AG09309 (cell line): ENCODE measurements at regions not wholly inside any gene's neighbourhood (a gene's known extent, or its start where the extent isn't known, plus 50 kb on each side); places are given as distances from the start of the nearest gene placed in this dataset.

Experiments used
- DNase-seq: peaks from one replicate; pipeline ENCODE4 v3.0.0-alpha.2; 2010; ENCODE audit warnings: low read depth
- H3K4me3 ChIP-seq: 2 replicates; pipeline ENCODE4 v1.5.1; 2011; ENCODE audit warnings: mild to moderate bottlenecking, low read depth, low read length, moderate library complexity; ENCODE audit not compliant: control insufficient read depth
- CTCF ChIP-seq: IDR thresholded peaks from 2 replicates; pipeline ENCODE4 v1.5.1; 2011; ENCODE audit warnings: mild to moderate bottlenecking, low read depth, low read length, inconsistent platforms; ENCODE audit not compliant: insufficient read depth, control insufficient read depth; ENCODE audit errors: missing control alignments

- TF ChIP-seq CTCF = no peak
Observed at GRCh38 chr6:9890893-9891292, 524.0 kb downstream of the TFAP2A start.

GRCh38 chr6:9890469-9890868 is 524.4 kb downstream of the TFAP2A start:
- no peak for DNase-seq
- no peak overlapping the region for H3K4me3 ChIP-seq
- no peak for TF ChIP-seq CTCF

More at GRCh38 chr6:9890893-9891292, 524.0 kb downstream of the TFAP2A start:
- no peak for DNase-seq
- H3K4me3 ChIP-seq = no peak overlapping the region

- DNase-seq = no peak
Observed at GRCh38 chr6:9878535-9878934, 536.3 kb downstream of the TFAP2A start.

GRCh38 chr6:9875605-9876353 is 539.1 kb downstream of the TFAP2A start:
- no peak overlapping the region for H3K4me3 ChIP-seq
- TF ChIP-seq CTCF = no peak
- DNase-seq = no peak

More at GRCh38 chr6:9878535-9878934, 536.3 kb downstream of the TFAP2A start:
- no peak overlapping the region for H3K4me3 ChIP-seq
- no peak for TF ChIP-seq CTCF

- no peak for DNase-seq
- no peak for TF ChIP-seq CTCF
- no peak overlapping the region for H3K4me3 ChIP-seq
Observed at GRCh38 chr6:9862603-9863167, 552.2 kb downstream of the TFAP2A start.

GRCh38 chr6:9851541-9852380 is 563.1 kb downstream of the TFAP2A start:
- DNase-seq = no peak
- TF ChIP-seq CTCF = no peak
- no peak overlapping the region for H3K4me3 ChIP-seq
